NCI-H128 (cell line): ENCODE measurements at regions not wholly inside any gene's neighbourhood (a gene's known extent, or its start where the extent isn't known, plus 50 kb on each side); places are given as distances from the start of the nearest gene placed in this dataset.

Source experiments
- DNase-seq: peaks from one replicate; lab custom pipeline; 2025; ENCODE audit not compliant: unreplicated experiment; lab: John Stamatoyannopoulos, UW

DNA sequence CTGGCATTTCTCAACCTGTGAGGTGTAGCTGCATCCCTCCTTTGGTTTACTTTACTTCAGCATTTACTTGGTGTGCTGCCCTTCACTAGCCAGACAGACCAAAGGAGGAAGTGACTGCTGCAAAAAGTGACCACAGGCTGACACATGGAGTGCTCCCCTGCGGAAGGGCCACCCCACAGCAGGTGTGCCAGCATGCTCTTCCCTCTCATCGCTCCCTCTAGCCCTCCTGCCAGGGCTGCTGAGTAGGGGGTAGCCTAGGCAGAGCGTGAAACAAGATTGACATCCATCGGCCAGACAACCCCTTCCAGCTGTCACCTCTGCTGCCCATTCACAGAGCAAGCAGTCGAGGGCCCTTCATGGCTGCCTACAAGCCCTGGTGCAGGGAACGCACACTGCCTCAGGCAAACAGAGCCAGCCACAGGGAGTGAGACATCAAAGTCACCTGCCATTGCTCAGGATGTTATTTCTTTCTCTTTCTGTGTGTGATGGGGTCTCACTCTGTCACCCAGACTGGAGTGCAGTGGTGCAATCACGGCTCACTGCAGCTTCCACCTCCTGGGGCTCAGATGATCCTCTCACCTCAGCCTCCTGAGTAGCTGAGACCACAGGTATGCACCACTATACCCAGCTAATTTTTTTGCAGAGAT lies 102.0 kb upstream of the RPS6KA2 start:
- DNase-seq, result no peak

DNA sequence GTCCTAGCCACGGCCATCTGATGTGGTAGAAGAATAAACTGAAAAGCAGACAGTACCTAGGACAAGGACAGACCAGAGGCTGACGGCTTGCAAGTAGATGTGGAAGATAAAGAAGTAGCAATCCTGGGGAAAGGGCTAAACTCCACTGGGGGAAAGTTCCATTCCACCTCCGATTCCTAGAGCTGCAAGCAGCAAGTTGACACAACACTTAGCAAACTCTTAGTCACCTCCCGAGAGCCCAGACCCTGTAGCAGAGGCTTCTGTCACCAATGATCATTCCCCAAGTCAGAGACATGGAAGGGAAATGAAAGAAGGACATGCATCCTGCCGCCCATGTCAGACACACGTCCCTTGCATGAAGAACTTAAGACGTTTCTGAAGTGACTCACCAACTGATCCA lies 99.2 kb upstream of the RPS6KA2 start:
- no peak for DNase-seq

DNA sequence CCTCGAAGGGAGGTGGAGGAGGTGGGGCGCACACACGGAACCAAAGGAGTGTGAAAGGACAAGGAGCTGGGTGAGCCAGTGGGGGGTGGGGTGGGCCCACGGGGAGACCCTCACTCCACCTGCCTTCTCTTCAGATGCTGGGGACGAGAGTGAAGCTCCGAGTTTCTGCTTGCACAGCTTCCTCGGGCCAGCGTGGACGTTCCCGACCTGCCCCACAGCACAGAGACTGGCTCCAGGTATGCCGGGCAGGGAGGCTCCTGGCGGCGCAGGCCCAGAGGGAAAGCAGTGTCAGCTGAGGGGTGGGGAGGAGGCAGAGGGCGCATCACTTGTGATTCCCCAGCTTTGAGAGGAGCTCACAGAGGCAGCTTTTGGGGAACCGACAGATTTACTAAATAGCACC lies 98.5 kb upstream of the RPS6KA2 start:
- DNase-seq, result no peak

DNA sequence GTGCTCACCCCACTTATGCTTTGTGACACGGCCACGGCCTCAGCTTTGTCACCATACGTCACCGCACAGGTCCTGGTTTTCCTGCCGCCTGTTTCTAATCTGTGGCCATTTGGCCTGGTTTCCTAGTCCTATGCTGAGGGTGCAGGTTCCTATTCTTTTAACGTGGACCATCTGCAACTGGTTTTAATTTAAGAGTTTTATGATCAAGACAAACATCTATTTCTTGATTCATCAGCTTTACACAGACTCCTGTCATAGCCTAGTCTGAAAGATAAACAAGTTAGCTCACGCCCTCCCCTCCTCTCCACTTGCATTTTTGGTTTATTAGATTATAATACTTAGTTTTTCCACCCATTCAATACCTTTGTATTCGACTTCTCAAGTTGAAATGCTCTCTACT lies 97.5 kb upstream of the RPS6KA2 start:
- DNase-seq, result no peak

DNA sequence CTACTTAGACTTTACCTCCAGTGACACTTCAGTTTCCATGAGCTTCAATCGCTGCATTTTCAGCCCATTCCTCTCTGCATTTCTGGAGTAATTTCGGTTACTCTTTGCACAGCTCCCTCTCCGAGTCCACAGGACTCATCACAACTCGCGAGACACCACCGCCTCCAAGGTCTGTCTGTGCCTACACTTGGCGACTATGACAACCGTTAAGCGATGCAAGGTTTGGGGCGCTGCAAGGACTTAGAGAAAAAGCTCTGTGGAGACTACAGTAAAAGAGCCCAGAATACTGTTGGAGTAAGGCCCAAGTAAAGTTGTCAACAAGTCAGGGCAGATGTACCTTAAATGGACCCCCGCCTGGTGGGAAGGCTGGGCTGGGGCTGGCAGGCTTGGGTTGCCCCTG lies 95.7 kb upstream of the RPS6KA2 start:
- DNase-seq, result no peak

DNA sequence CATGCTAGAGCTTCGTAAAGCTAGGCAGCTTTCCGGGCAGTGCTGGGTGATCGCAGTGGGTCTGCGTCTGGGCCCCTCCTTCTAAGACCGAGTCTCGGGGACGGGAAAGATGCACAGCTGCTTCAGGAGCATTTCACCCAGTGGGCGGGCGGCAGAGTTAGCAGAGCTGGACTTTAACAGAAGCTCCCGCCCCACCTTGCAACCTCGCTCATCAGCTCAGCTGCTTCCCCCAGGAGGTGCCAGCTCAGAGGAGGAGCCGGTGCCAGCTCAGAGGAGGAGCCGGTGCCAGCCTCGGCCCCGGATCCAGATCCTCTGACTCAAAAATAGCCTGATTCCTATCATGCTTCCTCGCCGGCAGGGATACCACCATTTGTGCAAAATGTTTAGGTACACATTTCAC lies 94.5 kb upstream of the RPS6KA2 start:
- no peak for DNase-seq

DNA sequence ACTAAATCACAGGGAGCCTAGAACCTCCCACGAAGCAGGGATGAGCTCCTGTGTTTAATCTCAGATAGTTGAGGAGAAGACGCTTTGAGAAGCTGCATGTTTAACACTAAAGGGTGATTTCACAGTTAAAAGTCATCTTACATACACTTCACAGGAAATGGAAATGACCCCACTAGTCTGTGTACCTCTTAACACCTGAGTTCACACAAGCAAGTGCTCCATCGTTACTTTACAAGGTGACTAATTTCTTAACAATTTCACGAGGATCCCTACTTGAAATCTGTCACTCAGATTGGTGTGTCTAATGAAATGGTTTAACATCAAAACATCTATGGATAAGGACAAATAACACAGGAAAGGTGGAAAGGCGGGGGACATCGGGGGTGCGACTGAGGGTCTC lies 93.8 kb upstream of the RPS6KA2 start:
- no peak for DNase-seq

DNA sequence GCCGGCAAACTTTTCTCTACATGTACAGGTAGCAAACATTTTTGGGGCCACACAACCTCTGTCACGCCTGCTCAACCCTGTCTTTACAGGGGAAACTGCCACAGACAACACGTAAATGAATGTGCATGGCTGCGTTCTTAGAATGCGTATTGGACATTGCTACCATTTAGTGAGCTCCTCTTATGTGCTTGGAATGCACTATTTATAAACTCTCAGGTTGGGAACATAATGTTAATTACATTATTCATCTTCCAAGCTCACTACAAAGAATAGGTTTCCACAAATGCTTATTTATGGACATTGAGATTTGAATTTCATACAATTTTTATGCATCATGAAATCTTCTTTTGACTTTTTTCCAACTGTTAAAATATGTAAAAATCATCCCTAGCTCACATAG lies 92.0 kb upstream of the RPS6KA2 start:
- no peak for DNase-seq

DNA sequence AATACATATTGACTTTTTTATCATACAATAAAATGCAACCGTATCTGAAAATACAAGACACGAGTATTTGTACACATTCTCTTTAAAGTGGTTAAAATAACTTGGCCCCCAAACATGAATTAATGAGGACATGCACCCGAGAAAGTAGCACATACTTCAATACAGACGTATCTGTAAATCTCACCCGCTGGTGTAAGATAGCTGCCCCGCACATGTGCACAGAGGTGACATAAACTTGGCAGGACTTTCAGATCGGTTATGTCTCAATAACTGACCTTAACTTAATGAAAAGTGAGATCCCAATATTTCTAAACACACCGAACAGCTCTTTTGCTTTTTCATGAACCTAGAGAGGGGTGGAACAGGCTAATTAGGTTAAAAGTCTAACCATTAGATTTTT lies 91.5 kb upstream of the RPS6KA2 start:
- no peak for DNase-seq

DNA sequence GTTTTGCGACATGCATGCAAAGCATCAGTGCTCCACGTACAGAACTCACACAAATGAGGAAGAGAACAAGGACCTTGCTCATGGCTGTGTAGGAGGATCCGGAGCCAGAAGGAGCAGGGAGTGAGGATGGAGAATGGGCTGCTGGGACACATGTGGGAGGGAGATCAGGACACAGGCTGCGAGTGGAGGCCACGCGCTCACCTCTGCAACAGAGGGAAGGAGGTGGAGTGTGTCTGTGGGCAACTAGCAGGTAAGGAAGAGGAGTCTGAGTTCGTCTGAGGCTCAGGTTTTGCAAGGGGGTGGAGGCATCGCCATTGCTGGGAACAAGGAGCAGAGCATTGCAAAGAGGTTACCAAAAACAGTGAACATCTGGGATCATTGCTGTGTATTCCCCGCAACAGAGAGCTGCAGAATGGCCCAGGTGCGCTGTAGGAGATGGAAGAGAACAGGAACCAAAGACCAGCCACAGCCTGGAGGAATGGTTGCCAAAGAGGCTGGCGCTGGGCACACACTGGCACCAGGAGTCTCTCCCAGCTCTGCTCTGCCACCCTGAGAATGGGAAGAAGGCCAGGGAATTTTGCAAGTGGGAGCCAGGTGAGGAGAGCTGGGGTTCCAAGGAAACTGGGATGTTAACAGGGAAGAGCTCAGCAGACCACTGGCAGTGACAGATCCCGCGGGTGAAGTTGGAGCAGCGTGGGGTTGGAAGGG lies 90.0 kb upstream of the RPS6KA2 start:
- DNase-seq, result no peak

DNA sequence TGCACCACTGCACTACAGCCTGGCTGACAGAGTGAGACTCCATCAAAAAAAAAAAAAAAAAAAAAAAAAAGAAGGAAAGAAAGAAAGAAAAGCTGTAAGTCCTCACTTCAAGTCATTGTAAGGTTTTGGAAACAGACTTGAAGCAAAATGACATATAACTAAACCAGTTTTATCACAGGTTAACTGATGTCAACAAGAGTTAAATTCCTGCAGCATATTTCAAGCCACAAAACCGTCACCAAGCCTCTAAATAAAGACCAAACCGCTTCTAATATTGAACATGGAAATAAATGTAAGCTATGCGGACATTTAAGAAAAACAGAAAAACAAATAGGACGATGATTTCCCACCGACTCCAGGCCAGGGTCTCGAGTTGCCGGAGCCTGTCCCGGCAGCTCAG lies 88.9 kb upstream of the RPS6KA2 start:
- no peak for DNase-seq

DNA sequence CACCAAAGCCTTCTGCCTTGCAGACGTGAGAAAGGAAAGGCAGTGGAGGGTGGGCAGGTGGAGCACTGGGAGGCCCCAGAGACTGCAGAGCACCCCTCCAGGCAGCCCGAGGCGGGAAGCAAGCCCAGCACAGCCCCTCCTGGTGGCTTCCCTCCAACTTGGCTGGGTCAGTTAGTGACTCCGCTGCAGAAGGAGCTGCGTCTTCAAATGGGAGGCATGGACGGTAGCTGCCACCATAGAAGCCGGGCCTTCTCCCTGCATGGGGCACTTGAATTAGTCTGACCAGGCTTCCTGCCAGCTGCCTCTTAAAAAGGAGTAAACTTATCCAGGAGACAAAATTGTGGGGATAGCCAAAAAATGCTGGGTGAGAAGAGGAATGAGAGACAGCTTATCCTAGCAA lies 88.0 kb upstream of the RPS6KA2 start:
- DNase-seq, result no peak

DNA sequence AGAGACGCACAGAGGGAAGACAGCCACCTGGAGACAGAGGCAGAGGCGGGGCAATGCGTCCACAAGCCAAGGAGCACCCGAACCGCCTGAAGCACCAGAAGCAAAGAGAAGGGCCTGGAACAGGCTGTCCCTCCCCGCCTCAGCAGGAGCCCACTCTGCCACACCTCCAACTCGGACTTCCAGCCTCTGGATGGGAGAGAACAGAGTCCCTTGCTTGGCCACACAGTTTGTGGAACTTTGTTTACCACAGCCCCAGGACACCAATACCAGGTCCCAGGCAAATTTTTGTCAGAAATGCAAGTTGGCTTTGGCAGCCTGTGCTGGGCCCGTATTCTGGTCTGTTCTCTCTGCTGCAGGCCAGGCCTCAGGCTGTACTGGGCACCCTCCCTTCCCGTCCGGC lies 87.5 kb upstream of the RPS6KA2 start:
- DNase-seq, result no peak

DNA sequence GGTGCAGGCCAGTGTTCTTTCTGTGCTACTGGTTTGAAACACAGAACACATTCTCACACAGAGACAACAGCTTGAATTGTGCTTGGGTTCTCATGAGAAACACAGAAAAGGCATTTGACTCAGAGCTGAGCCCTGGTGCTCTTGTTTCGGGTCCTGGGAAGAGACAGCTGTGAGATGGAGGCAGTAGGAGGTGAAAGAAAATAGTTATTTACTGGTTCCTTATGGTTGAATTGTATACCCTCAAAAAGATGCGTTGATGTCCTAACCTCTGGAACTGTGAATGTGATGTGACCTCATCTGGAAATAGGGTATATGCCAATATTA lies 87.1 kb upstream of the RPS6KA2 start:
- DNase-seq, result no peak

DNA sequence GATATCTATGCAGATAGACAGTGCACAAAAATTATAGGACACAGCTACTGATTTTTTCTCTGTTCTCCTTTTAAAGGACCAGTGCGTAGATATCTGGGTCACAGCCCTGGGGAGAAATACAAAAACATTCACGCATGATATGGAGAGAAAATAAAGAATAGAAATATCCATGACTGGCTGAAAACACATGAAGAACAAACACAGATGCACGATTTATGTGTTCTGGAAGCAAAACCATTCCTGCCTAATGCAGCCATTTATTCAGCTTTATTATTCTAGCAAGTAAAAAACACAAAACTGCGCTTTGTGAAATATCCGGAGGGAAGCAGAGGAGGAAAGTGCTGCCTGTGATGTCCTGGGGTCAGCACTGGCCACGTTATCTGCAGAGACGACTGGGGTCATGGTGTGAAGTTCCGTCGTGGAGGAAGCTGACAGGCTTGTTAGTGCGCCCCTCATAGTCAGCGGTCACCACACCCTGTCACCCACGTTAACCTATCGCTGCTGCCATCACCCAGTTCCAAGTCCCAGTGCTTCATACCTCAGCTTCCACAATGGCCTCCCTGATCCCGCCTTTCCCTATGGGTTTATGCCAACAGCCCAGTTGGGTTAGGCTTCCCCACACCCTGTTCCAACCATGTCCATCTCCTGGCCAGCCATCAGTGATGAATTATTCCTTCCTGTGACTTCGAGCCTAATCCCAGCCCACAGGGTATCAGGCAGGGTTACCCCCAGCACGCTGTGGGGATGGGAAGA lies 86.6 kb upstream of the RPS6KA2 start:
- DNase-seq, result no peak

DNA sequence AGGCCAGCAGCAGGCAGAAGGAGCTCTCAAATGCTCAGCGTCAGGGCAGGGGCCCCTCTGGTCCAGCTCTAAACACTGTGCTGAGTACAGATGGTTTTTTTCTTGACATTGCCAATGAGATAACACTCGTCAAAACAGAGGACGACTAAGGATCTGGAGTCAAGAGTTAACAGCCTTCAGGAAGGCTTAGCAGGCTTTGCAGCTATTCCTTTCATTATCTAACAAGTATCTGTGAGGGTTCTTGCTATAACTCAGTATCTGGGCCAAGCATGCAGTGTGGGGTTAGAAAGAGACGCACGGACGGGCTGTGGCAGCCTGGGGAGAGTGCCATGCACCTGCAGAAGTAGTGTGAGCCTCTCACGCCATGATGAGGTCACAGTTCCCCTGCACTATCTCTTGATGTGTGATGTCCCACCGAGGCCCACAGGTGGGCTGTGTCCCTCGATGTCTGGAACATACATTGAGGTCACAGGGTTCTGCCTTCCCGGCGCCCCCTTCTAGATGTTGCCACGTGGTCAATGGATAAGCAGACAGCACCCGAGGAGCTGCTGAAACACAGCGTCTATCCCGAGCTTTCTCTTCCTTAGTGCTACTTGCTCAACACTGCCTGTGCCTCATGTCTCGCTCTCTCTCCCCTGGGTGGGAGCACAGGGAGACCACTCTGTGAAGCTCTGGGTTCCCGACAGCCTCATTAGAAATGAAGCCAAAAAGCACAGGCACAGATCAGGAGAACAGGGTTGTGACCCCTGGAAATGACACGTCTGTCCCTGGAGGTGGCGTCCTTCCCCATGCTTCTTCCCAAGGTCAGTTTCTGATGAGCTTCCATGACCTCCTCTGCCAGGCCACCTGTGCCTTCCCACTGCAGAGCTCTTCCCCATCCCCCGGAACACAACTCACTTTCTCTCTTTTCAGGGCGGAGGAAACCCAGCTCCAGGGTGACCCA lies 85.5 kb upstream of the RPS6KA2 start:
- no peak for DNase-seq

DNA sequence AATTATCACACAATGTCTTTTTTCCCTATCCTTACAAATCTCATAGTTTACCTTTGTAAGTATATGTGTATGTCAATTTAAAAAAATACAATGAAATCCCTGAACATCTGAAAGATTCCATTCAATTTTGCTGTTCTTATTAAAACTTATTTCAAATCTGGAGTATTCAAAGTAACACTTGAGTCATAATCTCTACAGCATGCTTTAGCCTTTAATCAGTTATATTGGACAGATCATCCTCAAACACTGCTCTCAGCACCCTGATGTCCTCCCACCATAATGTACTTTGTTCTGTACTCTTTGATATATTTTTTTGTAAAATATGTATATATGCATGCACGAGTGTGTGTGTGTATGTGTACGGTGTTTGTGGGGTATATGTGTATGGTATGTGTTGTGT lies 83.0 kb upstream of the RPS6KA2 start:
- DNase-seq, result no peak

DNA sequence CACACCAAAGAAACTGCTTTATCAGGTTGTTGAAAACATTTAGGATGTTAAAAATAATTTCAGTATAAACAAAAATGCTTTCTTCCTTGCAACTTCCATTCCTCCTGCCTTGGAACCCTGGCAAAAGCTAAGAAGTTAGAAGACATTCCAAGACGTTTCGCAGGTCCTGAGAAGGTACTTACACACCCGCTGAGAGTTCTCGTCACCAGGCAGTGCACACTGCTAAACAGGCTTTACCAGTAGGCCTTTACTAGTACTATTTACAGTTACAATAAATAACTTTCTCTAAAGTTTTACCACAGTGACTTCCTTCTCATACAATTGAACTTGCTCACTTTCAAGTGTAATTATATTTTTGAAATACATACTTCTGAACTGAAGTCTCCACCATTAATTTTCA lies 81.4 kb upstream of the RPS6KA2 start:
- no peak for DNase-seq

DNA sequence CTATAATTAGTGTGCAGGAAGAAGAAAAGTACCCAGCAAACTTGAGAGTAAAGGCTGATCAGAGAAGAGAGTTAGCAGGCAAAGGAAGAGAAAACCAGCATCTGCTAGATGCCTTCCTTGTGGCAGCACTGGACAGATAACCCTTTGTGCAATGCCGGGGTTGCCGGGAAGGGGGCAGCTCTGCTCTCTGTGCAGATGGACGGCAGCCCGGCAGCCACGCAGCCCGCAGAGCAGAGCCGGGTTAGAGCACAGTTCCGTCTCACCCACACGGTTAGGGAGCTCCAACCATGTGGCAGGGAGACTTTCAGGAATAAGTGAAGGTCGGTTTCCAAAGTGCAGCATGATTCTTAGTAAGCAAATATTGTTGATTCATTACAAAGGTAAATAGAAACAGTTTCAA lies 80.0 kb upstream of the RPS6KA2 start:
- no peak for DNase-seq

DNA sequence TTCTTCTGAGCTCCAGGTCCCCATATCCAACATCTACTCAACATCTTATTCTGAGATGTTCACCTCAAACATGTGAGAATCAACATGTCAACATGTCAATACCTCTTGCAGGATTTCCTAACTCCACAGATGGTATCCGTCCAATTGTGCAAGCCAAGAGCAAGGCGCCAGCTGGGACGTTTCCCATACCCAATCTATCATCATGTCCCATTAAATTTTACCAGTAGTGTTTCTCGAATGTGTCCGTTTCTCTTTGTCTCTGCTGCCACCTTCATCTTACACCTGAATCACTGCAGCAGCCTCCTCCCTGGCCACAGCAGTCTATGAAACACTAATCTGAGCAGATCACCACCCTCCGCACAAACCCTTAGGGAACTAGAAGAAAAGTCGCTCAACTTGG lies 78.0 kb upstream of the RPS6KA2 start:
- no peak for DNase-seq

DNA sequence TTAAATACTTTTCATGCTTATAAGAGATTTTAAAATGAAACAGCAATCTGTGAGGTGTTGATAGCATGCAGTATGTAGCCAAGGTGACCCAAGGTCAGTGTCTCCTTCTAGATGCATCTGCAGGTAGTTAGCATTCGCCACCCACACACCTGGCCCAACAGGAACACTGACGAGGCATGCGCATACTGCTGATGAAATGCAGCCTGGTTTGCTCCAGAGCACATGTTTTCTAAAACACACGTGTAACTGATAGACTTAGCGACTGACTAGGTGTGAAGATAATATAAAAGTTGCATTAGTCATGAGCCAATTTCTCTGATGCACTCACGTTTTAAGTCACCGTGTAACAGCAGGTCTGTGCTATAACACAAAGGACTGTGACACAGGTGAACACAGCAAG lies 77.1 kb upstream of the RPS6KA2 start:
- DNase-seq, result no peak
